ENCODE measurements at regions not wholly inside any gene's neighbourhood (a gene's known extent, or its start where the extent isn't known, plus 50 kb on each side); places are given as distances from the start of the nearest gene placed in this dataset.

GRCh38 chr1:199161766-199162303 lies 523.0 kb downstream of the PTPRC start:
- DNase-seq (ENCODE audit: low read depth), result no peak

GRCh38 chr1:199163267-199163666 lies 524.4 kb downstream of the PTPRC start:
- no peak for DNase-seq (ENCODE audit: low read depth)

GRCh38 chr1:199163670-199164069 lies 524.8 kb downstream of the PTPRC start:
- DNase-seq (ENCODE audit: low read depth), result no peak

- DNase-seq (ENCODE audit: low read depth), result no peak
These were observed 528.6 kb downstream of the PTPRC start for GRCh38 chr1:199167460-199167859.

- no peak for DNase-seq (ENCODE audit: low read depth)
These were observed 530.2 kb downstream of the PTPRC start for GRCh38 chr1:199168888-199169585.

GRCh38 chr1:199170711-199171110 lies 531.9 kb downstream of the PTPRC start:
- no peak for DNase-seq (ENCODE audit: low read depth)

GRCh38 chr1:199172171-199173124 lies 533.6 kb downstream of the PTPRC start:
- no peak for DNase-seq (ENCODE audit: low read depth)

- no peak for DNase-seq (ENCODE audit: low read depth)
These were observed 534.5 kb downstream of the PTPRC start for GRCh38 chr1:199173356-199173755.

- no peak for DNase-seq (ENCODE audit: low read depth)
These were observed 535.5 kb downstream of the PTPRC start for GRCh38 chr1:199174336-199174735.

- DNase-seq (ENCODE audit: low read depth), result no peak
These were observed 537.9 kb downstream of the PTPRC start for GRCh38 chr1:199176713-199177112.

- DNase-seq (ENCODE audit: low read depth), result no peak
These were observed 538.4 kb downstream of the PTPRC start for GRCh38 chr1:199177241-199177640.

- DNase-seq (ENCODE audit: low read depth), result no peak
These were observed 539.8 kb downstream of the PTPRC start for GRCh38 chr1:199178646-199179045.

GRCh38 chr1:199182186-199182843 lies 543.5 kb downstream of the PTPRC start:
- DNase-seq (ENCODE audit: low read depth), result no peak

GRCh38 chr1:199184180-199184579 lies 545.3 kb downstream of the PTPRC start:
- no peak for DNase-seq (ENCODE audit: low read depth)

GRCh38 chr1:199194862-199195261 lies 556.0 kb downstream of the PTPRC start:
- DNase-seq (ENCODE audit: low read depth), result no peak

- no peak for DNase-seq (ENCODE audit: low read depth)
These were observed 558.9 kb downstream of the PTPRC start for GRCh38 chr1:199197695-199198094.

GRCh38 chr1:199202331-199202730 lies 563.5 kb downstream of the PTPRC start:
- DNase-seq (ENCODE audit: low read depth), result no peak

GRCh38 chr1:199204231-199204630 lies 565.4 kb downstream of the PTPRC start:
- no peak for DNase-seq (ENCODE audit: low read depth)

GRCh38 chr1:199205740-199206441 lies 567.1 kb downstream of the PTPRC start:
- no peak for DNase-seq (ENCODE audit: low read depth)

- DNase-seq (ENCODE audit: low read depth), result no peak
These were observed 570.0 kb downstream of the PTPRC start for GRCh38 chr1:199208847-199209246.

GRCh38 chr1:199218065-199218464 lies 579.2 kb downstream of the PTPRC start:
- no peak for DNase-seq (ENCODE audit: low read depth)

- no peak for DNase-seq (ENCODE audit: low read depth)
These were observed 579.7 kb downstream of the PTPRC start for GRCh38 chr1:199218533-199218932.
